Uterus (tissue), 3 donors: ENCODE measurements at regions not wholly inside any gene's neighbourhood (a gene's known extent, or its start where the extent isn't known, plus 50 kb on each side); places are given as distances from the start of the nearest gene placed in this dataset.

Experiments used
- DNase-seq, 2 donors: peaks; one replicate each; pipeline ENCODE4 v3.0.0-alpha.2; 2019 to 2020
- H3K27ac ChIP-seq, 2 donors: fragments of 200-600 bp; sonication (generic); 1 replicate in 1 of 2; 2 replicates in 1 of 2; pipeline ENCODE4 v1.5.1; 2016 to 2018
- H3K27me3 ChIP-seq, 2 donors: fragments of 200-600 bp; sonication (generic); one replicate each; pipeline ENCODE4 v1.5.1; 2018 to 2019; ENCODE audit warnings: control low read depth in 1 of 2
- H3K36me3 ChIP-seq, 2 donors: fragments of 200-600 bp; sonication (generic); one replicate each; pipeline ENCODE4 v1.5.1; 2019; ENCODE audit warnings: control low read depth in 1 of 2
- H3K4me1 ChIP-seq, 2 donors: fragments of 200-600 bp; sonication (generic); one replicate each; pipeline ENCODE4 v1.5.1; 2018 to 2019; ENCODE audit warnings: control low read depth in 1 of 2
- H3K4me3 ChIP-seq, 2 donors: fragments of 200-600 bp; sonication (generic); 1 replicate in 1 of 2; 2 replicates in 1 of 2; pipeline ENCODE4 v1.5.1; 2018 to 2019; ENCODE audit warnings: mild to moderate bottlenecking in 1 of 2
- H3K9me3 ChIP-seq, 2 donors: fragments of 200-600 bp; sonication (generic); one replicate each; pipeline ENCODE4 v1.5.1; 2019; ENCODE audit warnings: control low read depth in 1 of 2
- CTCF ChIP-seq, 4 experiments: fragments of 200-600 bp in 2 of 4; fragments of 450-650 bp in 2 of 4; sonication (generic) in 2 of 4; IDR thresholded peaks; one replicate each; pipeline ENCODE4 v1.5.1; 2016 to 2019; ENCODE audit warnings: antibody characterized with exemption in 4 of 4, mild to moderate bottlenecking in 2 of 4, moderate library complexity in 1 of 4
- POLR2A ChIP-seq, 2 donors: fragments of 450-650 bp; IDR thresholded peaks; one replicate each; pipeline ENCODE4 v1.6.1; 2016; ENCODE audit warnings: antibody characterized with exemption in 2 of 2, mild to moderate bottlenecking in 1 of 2, moderate library complexity in 1 of 2
- intact Hi-C: fragments of 100-400 bp; cut with DNase I; formaldehyde crosslinking; loops from one replicate; pipeline ENCODE4 v1.15.1; 2023; ENCODE audit warnings: low total_unique reads
- donor health status: DM: yes; HTN: yes; CAD: no.

GRCh38 chr7:67738958-67739357, 742.3 kb downstream of the TYW1 start:
- Histone ChIP-seq H3K27ac (no peak overlapping the region), H3K27me3 (no peaks in the 10 kb centered on the region), H3K4me1 (no peaks in the 10 kb centered on the region), H3K36me3 (no peaks in the 10 kb centered on the region), H3K9me3 (no peaks in the 10 kb centered on the region), H3K4me3 (no peak overlapping the region)
- intact Hi-C loops = no loop called here
- TF ChIP-seq POLR2A (IDR thresholded peaks at IDR 0.05) = no peak
- TF ChIP-seq CTCF (IDR thresholded peaks at IDR 0.05) = no peak
- peak in 1 of 2 donors; percentile 22 for DNase-seq

- Histone ChIP-seq H3K36me3 (no peaks in the 10 kb centered on the region), H3K4me3 (no peak overlapping the region), H3K4me1 (no peaks in the 10 kb centered on the region), H3K9me3 (no peaks in the 10 kb centered on the region), H3K27ac (no peak overlapping the region), H3K27me3 (no peaks in the 10 kb centered on the region)
- TF ChIP-seq POLR2A (IDR thresholded peaks at IDR 0.05) (no peak), CTCF (IDR thresholded peaks at IDR 0.05) (no peak)
- intact Hi-C loops = no loop called here
- DNase-seq = no peak
These were observed 746.9 kb downstream of the TYW1 start for GRCh38 chr7:67743501-67743900.

GRCh38 chr7:67752227-67752626, 755.6 kb downstream of the TYW1 start:
- no peaks in the 10 kb centered on the region for H3K27me3 ChIP-seq
- H3K27ac ChIP-seq = no peak overlapping the region
- H3K9me3 ChIP-seq = no peaks in the 10 kb centered on the region
- no peak overlapping the region for H3K4me3 ChIP-seq
- no peak for TF ChIP-seq CTCF (IDR thresholded peaks at IDR 0.05)
- TF ChIP-seq POLR2A (IDR thresholded peaks at IDR 0.05) = no peak
- H3K36me3 ChIP-seq = no peaks in the 10 kb centered on the region
- DNase-seq = no peak
- no peaks in the 10 kb centered on the region for H3K4me1 ChIP-seq
- intact Hi-C loops = no loop called here

- Histone ChIP-seq H3K36me3 (no peaks in the 10 kb centered on the region), H3K9me3 (no peaks in the 10 kb centered on the region), H3K4me3 (no peak overlapping the region), H3K4me1 (no peaks in the 10 kb centered on the region), H3K27ac (no peak overlapping the region), H3K27me3 (no peaks in the 10 kb centered on the region)
- intact Hi-C loops = no loop called here
- TF ChIP-seq CTCF (IDR thresholded peaks at IDR 0.05) (no peak), POLR2A (IDR thresholded peaks at IDR 0.05) (no peak)
- peak in 1 of 2 donors; percentile 17 for DNase-seq
These were observed 757.3 kb downstream of the TYW1 start for GRCh38 chr7:67753891-67754290.

- no peak for DNase-seq
- no peak overlapping the region for H3K27ac ChIP-seq
- H3K4me1 ChIP-seq = no peaks in the 10 kb centered on the region
- intact Hi-C loops = no loop called here
- H3K36me3 ChIP-seq = no peaks in the 10 kb centered on the region
- no peaks in the 10 kb centered on the region for H3K9me3 ChIP-seq
- no peak overlapping the region for H3K4me3 ChIP-seq
- H3K27me3 ChIP-seq = no peaks in the 10 kb centered on the region
- TF ChIP-seq CTCF (IDR thresholded peaks at IDR 0.05) (no peak), POLR2A (IDR thresholded peaks at IDR 0.05) (no peak)
These were observed 758.0 kb downstream of the TYW1 start for GRCh38 chr7:67754651-67755050.
